ENCODE measurements at regions not wholly inside any gene's neighbourhood (a gene's known extent, or its start where the extent isn't known, plus 50 kb on each side); places are given as distances from the start of the nearest gene placed in this dataset.
"Not testable (repeated sequence)": the region's sequence is repeated elsewhere in the genome, so short reads cannot be mapped to it uniquely, and the experiment has no call there.

- no peak for DNase-seq (ENCODE audit: low read depth)
Observed at GRCh38 chr2:117199511-117199910, 615.0 kb upstream of the DDX18 start.

GRCh38 chr2:117212562-117212961, 601.9 kb upstream of the DDX18 start:
- DNase-seq (ENCODE audit: low read depth): no peak

GRCh38 chr2:117217145-117217544, 597.3 kb upstream of the DDX18 start:
- no peak for DNase-seq (ENCODE audit: low read depth)

- no peak for DNase-seq (ENCODE audit: low read depth)
Observed at GRCh38 chr2:117222809-117223208, 591.7 kb upstream of the DDX18 start.

GRCh38 chr2:117232305-117232704, 582.2 kb upstream of the DDX18 start:
- no peak for DNase-seq (ENCODE audit: low read depth)

GRCh38 chr2:117257362-117257761, 557.1 kb upstream of the DDX18 start:
- no peak for DNase-seq (ENCODE audit: low read depth)

- DNase-seq (ENCODE audit: low read depth): no peak
Observed at GRCh38 chr2:117269574-117269973, 544.9 kb upstream of the DDX18 start.

- no peak for DNase-seq (ENCODE audit: low read depth)
Observed at GRCh38 chr2:117271631-117272030, 542.9 kb upstream of the DDX18 start.

GRCh38 chr2:117273009-117273671, 541.4 kb upstream of the DDX18 start:
- no peak for DNase-seq (ENCODE audit: low read depth)

GRCh38 chr2:117293012-117293411, 521.5 kb upstream of the DDX18 start:
- DNase-seq (ENCODE audit: low read depth): no peak

- no peak for DNase-seq (ENCODE audit: low read depth)
Observed at GRCh38 chr2:117299451-117299850, 515.0 kb upstream of the DDX18 start.

- no peak for DNase-seq (ENCODE audit: low read depth)
Observed at GRCh38 chr2:117308861-117309770, 505.4 kb upstream of the DDX18 start.

- no peak for DNase-seq (ENCODE audit: low read depth)
Observed at GRCh38 chr2:117321816-117322215, 492.7 kb upstream of the DDX18 start.

GRCh38 chr2:117323331-117323730, 491.2 kb upstream of the DDX18 start:
- no peak for DNase-seq (ENCODE audit: low read depth)

GRCh38 chr2:117330641-117331040, 483.9 kb upstream of the DDX18 start:
- no peak for DNase-seq (ENCODE audit: low read depth)

- DNase-seq (ENCODE audit: low read depth): no peak
Observed at GRCh38 chr2:117335967-117336366, 478.5 kb upstream of the DDX18 start.

GRCh38 chr2:117336496-117336895, 478.0 kb upstream of the DDX18 start:
- DNase-seq (ENCODE audit: low read depth): no peak

- DNase-seq (ENCODE audit: low read depth): not testable (repeated sequence)
Observed at GRCh38 chr2:117337981-117338380, 476.5 kb upstream of the DDX18 start.

- no peak for DNase-seq (ENCODE audit: low read depth)
Observed at GRCh38 chr2:117339980-117340379, 474.5 kb upstream of the DDX18 start.

- no peak for DNase-seq (ENCODE audit: low read depth)
Observed at GRCh38 chr2:117341690-117342089, 472.8 kb upstream of the DDX18 start.

GRCh38 chr2:117342415-117342814, 472.1 kb upstream of the DDX18 start:
- no peak for DNase-seq (ENCODE audit: low read depth)

- DNase-seq (ENCODE audit: low read depth): no peak
Observed at GRCh38 chr2:117349687-117350086, 464.8 kb upstream of the DDX18 start.

GRCh38 chr2:117351396-117351795, 463.1 kb upstream of the DDX18 start:
- DNase-seq (ENCODE audit: low read depth): no peak

All from iris pigment epithelial cell (primary cell).